ENCODE measurements at regions not wholly inside any gene's neighbourhood (a gene's known extent, or its start where the extent isn't known, plus 50 kb on each side); places are given as distances from the start of the nearest gene placed in this dataset.

DNA sequence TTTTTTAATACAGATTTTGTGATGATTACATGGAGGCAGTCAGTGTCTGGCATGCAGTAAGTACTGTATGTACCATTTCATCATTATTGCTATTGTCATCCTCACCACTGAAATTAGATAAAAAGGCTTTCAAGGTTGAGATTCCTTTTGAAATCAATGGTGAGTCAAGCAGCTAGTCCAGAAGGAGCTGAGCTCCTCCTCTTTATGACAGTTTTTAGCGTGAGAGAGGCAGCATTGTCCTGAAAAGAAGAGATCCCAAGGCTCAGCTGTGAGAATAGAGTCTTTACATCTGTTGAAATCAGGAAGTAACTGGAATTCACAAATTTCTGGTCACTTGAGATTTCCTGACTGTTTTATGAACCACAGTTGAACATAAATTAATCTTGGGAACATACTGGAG lies 161.9 kb downstream of the PAX1 start:
- Histone ChIP-seq H3K27ac (ENCODE audit: low read depth, low read length) (no peak overlapping the region), H3K4me2 (ENCODE audit: low read length) (no peak overlapping the region), H3K27me3 (ENCODE audit: control insufficient read depth, low read length) (no peaks in the 10 kb centered on the region), H3K4me3 (ENCODE audit: low read length) (no peak overlapping the region), H3K9me2 (replicated peaks; ENCODE audit: control insufficient read depth, low read length) (no peaks in the 10 kb centered on the region), H4K20me1 (ENCODE audit: control insufficient read depth, insufficient read depth, low read depth, low read length) (no peaks in the 10 kb centered on the region), H3K4me1 (ENCODE audit: control insufficient read depth, low read length) (no peaks in the 10 kb centered on the region), H3K9me3 (ENCODE audit: control insufficient read depth, insufficient read depth, low read length) (no peaks in the 10 kb centered on the region), H3K79me2 (ENCODE audit: control insufficient read depth, low read length) (no peaks in the 10 kb centered on the region), H3K36me3 (ENCODE audit: control insufficient read depth, low read length) (no peaks in the 10 kb centered on the region), H3F3A (ENCODE audit: control insufficient read depth, insufficient read depth) (no peaks in the 10 kb centered on the region)
- no peak for TF ChIP-seq EZH2phosphoT487 (IDR thresholded peaks at IDR 0.05; ENCODE audit: borderline replicate concordance, low read length)
- TF ChIP-seq, protein P1, sequence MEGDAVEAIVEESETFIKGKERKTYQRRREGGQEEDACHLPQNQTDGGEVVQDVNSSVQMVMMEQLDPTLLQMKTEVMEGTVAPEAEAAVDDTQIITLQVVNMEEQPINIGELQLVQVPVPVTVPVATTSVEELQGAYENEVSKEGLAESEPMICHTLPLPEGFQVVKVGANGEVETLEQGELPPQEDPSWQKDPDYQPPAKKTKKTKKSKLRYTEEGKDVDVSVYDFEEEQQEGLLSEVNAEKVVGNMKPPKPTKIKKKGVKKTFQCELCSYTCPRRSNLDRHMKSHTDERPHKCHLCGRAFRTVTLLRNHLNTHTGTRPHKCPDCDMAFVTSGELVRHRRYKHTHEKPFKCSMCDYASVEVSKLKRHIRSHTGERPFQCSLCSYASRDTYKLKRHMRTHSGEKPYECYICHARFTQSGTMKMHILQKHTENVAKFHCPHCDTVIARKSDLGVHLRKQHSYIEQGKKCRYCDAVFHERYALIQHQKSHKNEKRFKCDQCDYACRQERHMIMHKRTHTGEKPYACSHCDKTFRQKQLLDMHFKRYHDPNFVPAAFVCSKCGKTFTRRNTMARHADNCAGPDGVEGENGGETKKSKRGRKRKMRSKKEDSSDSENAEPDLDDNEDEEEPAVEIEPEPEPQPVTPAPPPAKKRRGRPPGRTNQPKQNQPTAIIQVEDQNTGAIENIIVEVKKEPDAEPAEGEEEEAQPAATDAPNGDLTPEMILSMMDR (IDR thresholded peaks at IDR 0.05; ENCODE audit: low read depth, low read length, poor library complexity, severe bottlenecking): no peak

DNA sequence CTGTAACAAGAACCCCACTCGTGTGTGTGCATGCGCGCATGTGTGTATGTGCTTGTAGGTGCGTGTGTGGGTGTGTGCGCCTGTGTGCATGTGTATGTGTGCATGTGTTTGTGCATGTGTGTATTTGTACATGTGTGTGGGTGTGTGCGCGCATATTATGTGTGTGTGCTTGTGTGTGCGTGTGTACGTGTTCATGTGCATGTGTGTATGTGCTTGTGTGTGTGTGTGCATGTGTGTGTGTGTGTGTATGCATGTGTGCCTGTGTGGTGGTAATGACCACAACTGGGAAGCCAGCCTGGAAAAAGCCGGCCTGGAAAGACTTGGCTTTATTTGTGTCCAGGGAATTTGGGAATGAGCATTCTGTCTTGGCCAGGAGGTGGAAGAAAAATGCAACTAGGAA lies 157.5 kb downstream of the PAX1 start:
- Histone ChIP-seq H3K27ac (ENCODE audit: low read depth, low read length) (no peak overlapping the region), H3K9me2 (replicated peaks; ENCODE audit: control insufficient read depth, low read length) (no peaks in the 10 kb centered on the region), H3K4me2 (ENCODE audit: low read length) (no peak overlapping the region)

DNA sequence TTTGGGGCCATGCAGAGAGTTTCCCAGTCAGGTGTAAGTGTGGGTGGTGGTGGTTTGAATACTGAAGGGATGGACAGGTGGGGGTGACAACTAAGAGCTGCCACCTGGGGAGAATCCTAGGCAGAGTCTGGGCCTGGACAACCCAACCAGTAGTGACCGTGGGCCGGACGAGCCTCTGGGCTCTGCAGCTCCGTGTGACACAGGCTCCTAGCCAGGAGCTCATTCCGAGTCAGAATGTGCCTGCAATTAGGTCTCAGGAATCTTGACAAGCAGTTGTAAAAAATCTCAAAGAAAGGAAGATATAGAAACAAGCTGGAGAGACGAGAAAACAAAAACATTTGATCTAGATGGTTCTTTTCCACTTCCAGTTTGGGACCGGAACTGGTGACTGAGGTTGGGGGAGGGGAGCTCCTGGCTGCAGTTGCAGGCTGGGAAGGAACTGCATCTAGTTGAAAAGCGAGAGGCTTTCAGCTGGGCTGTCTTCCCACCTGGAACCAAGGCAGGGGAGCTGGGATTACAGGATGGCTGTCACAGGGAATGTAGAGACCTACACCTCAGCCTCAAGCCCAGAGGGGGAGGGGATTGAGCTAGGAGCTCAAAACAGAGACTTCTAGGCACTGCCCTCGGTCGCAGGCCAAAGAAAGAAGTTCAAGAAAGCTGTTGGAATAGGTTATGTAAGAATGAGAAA lies 156.9 kb downstream of the PAX1 start:
- no peaks in the 10 kb centered on the region for H3K9me3 ChIP-seq (ENCODE audit: control insufficient read depth, insufficient read depth, low read length)
- TF ChIP-seq, protein P1 (IDR thresholded peaks at IDR 0.05; ENCODE audit: low read depth, low read length, poor library complexity, severe bottlenecking): no peak
- no peak for TF ChIP-seq EZH2phosphoT487 (IDR thresholded peaks at IDR 0.05; ENCODE audit: borderline replicate concordance, low read length)
- no peak overlapping the region for H3K4me3 ChIP-seq (ENCODE audit: low read length)
- no peaks in the 10 kb centered on the region for H4K20me1 ChIP-seq (ENCODE audit: control insufficient read depth, insufficient read depth, low read depth, low read length)
- H3F3A ChIP-seq (ENCODE audit: control insufficient read depth, insufficient read depth): no peaks in the 10 kb centered on the region
- H3K4me2 ChIP-seq (ENCODE audit: low read length): no peak overlapping the region
- no peaks in the 10 kb centered on the region for H3K36me3 ChIP-seq (ENCODE audit: control insufficient read depth, low read length)
- H3K27me3 ChIP-seq (ENCODE audit: control insufficient read depth, low read length): no peaks in the 10 kb centered on the region
- no peaks in the 10 kb centered on the region for H3K79me2 ChIP-seq (ENCODE audit: control insufficient read depth, low read length)
- no peaks in the 10 kb centered on the region for H3K4me1 ChIP-seq (ENCODE audit: control insufficient read depth, low read length)
- H3K9me2 ChIP-seq (replicated peaks; ENCODE audit: control insufficient read depth, low read length): no peaks in the 10 kb centered on the region
- H3K27ac ChIP-seq (ENCODE audit: low read depth, low read length): no peak overlapping the region

More for the DNA sequence above, 157.5 kb downstream of the PAX1 start:
- Histone ChIP-seq H3K4me1 (ENCODE audit: control insufficient read depth, low read length) (no peaks in the 10 kb centered on the region), H3K9me3 (ENCODE audit: control insufficient read depth, insufficient read depth, low read length) (no peaks in the 10 kb centered on the region), H4K20me1 (ENCODE audit: control insufficient read depth, insufficient read depth, low read depth, low read length) (no peaks in the 10 kb centered on the region), H3K36me3 (ENCODE audit: control insufficient read depth, low read length) (no peaks in the 10 kb centered on the region), H3F3A (ENCODE audit: control insufficient read depth, insufficient read depth) (no peaks in the 10 kb centered on the region), H3K4me3 (ENCODE audit: low read length) (no peak overlapping the region), H3K79me2 (ENCODE audit: control insufficient read depth, low read length) (no peaks in the 10 kb centered on the region), H3K27me3 (ENCODE audit: control insufficient read depth, low read length) (no peaks in the 10 kb centered on the region)
- TF ChIP-seq, protein P1 (IDR thresholded peaks at IDR 0.05; ENCODE audit: low read depth, low read length, poor library complexity, severe bottlenecking): no peak
- no peak for TF ChIP-seq EZH2phosphoT487 (IDR thresholded peaks at IDR 0.05; ENCODE audit: borderline replicate concordance, low read length)

Data from DOHH2 (cell line).